IMR-90 (cell line): ENCODE measurements at regions not wholly inside any gene's neighbourhood (a gene's known extent, or its start where the extent isn't known, plus 50 kb on each side); places are given as distances from the start of the nearest gene placed in this dataset.

Experiments used
- ATAC-seq: fragments of 200-7000 bp; cut with Tn5 transposase; 2 replicates; pipeline ENCODE4 v1.9.1; 2020; ENCODE audit warnings: low read depth, mild to moderate bottlenecking, moderate library complexity
- BruUV-seq: library from RNA; stranded (reverse); fragments of 400-500 nt; replicated peaks from 2 replicates; lab custom pipeline; 2021; lab: Mats Ljungman, UMichigan
- CTCF ChIA-PET: fragments of 300-600 bp; formaldehyde crosslinking; extraction: SDS; loops from one replicate; lab custom pipeline; 2021; ENCODE audit warnings: antibody characterized with exemption; lab: Yijun Ruan, JAX
- POLR2A ChIA-PET: fragments of 300-600 bp; sonication (Branson Sonifier 250); formaldehyde crosslinking; loops from one replicate; lab custom pipeline; 2022; ENCODE audit warnings: antibody characterized with exemption; ENCODE audit not compliant: unreplicated experiment; lab: Charles Lee
- DNase-seq: peaks from one replicate; pipeline ENCODE4 v3.0.0; 2013
- H2AFZ ChIP-seq: replicated peaks from 2 replicates; pipeline ENCODE3; 2013; ENCODE audit warnings: low read length, mild to moderate bottlenecking; ENCODE audit not compliant: poor library complexity
- H2AK5ac ChIP-seq: 2 replicates; pipeline ENCODE4 v1.6.1; 2013; ENCODE audit warnings: low read depth, low read length, inconsistent platforms
- H2AK9ac ChIP-seq: replicated peaks from 2 replicates; pipeline ENCODE3; 2013; ENCODE audit warnings: mild to moderate bottlenecking, low read depth, low read length, moderate library complexity; ENCODE audit not compliant: poor library complexity
- H2BK120ac ChIP-seq: 2 replicates; pipeline ENCODE4 v1.6.1; 2013; ENCODE audit warnings: low read depth, low read length, inconsistent platforms
- H2BK15ac ChIP-seq: 3 replicates; pipeline ENCODE4 v1.6.1; 2013; ENCODE audit warnings: low read depth, low read length, inconsistent platforms
- H2BK20ac ChIP-seq: 2 replicates; pipeline ENCODE4 v1.6.1; 2013; ENCODE audit warnings: low read depth, mild to moderate bottlenecking, inconsistent platforms, low read length, moderate library complexity
- H2BK5ac ChIP-seq: 2 replicates; pipeline ENCODE4 v1.6.1; 2013; ENCODE audit warnings: mild to moderate bottlenecking, low read depth, low read length, inconsistent platforms; ENCODE audit not compliant: poor library complexity, severe bottlenecking
- H3K14ac ChIP-seq: replicated peaks from 2 replicates; pipeline ENCODE4 v1.6.1; 2013; ENCODE audit warnings: low read depth, low read length, inconsistent platforms
- H3K18ac ChIP-seq: 2 replicates; pipeline ENCODE4 v1.6.1; 2013; ENCODE audit warnings: low read depth, low read length, control low read depth
- H3K23ac ChIP-seq: 2 replicates; pipeline ENCODE4 v1.6.1; 2013; ENCODE audit warnings: low read depth, low read length, inconsistent platforms
- H3K27ac ChIP-seq: 2 replicates; pipeline ENCODE4 v1.5.1; 2013; ENCODE audit warnings: mild to moderate bottlenecking, control low read depth, low read length; ENCODE audit not compliant: insufficient read depth
- H3K27me3 ChIP-seq: 2 replicates; pipeline ENCODE4 v1.6.1; 2013; ENCODE audit warnings: low read length; ENCODE audit not compliant: control insufficient read depth, insufficient read depth
- H3K36me3 ChIP-seq: 2 replicates; pipeline ENCODE4 v1.6.1; 2013; ENCODE audit warnings: low read length, mixed read lengths; ENCODE audit not compliant: control insufficient read depth, insufficient read depth
- H3K4ac ChIP-seq: 2 replicates; pipeline ENCODE4 v1.6.1; 2013; ENCODE audit warnings: low read depth, low read length, inconsistent platforms
- H3K4me1 ChIP-seq: 2 replicates; pipeline ENCODE4 v1.6.1; 2013; ENCODE audit warnings: low read length, mixed read lengths; ENCODE audit not compliant: control insufficient read depth, insufficient read depth
- H3K4me2 ChIP-seq: 2 replicates; pipeline ENCODE4 v1.6.1; 2013; ENCODE audit warnings: low read depth, mild to moderate bottlenecking, control low read depth, low read length, moderate library complexity
- H3K4me3 ChIP-seq: 2 replicates; pipeline ENCODE4 v1.5.1; 2013; ENCODE audit warnings: low read depth, mild to moderate bottlenecking, control low read depth, low read length, moderate library complexity; ENCODE audit not compliant: insufficient read depth
- H3K56ac ChIP-seq: 2 replicates; pipeline ENCODE4 v1.6.1; 2013; ENCODE audit warnings: low read length, inconsistent platforms; ENCODE audit not compliant: insufficient read depth; ENCODE audit errors: extremely low read depth
- H3K79me1 ChIP-seq, 2 experiments: 2 replicates each; pipeline ENCODE4 v1.6.1; 2013; ENCODE audit warnings: low read length in 2 of 2, inconsistent platforms in 1 of 2, low read depth in 1 of 2
- H3K9ac ChIP-seq: 2 replicates; pipeline ENCODE4 v1.6.1; 2013; ENCODE audit warnings: low read depth, low read length, control low read depth
- H3K9me1 ChIP-seq: 2 replicates; pipeline ENCODE4 v1.6.1; 2013; ENCODE audit warnings: low read length, inconsistent platforms; ENCODE audit not compliant: insufficient read depth
- H3K9me3 ChIP-seq: 2 replicates; pipeline ENCODE4 v1.6.1; 2013; ENCODE audit warnings: low read length; ENCODE audit not compliant: control insufficient read depth, insufficient read depth
- H4K20me1 ChIP-seq: 2 replicates; pipeline ENCODE4 v1.6.1; 2013; ENCODE audit warnings: low read length, inconsistent platforms; ENCODE audit not compliant: insufficient read depth
- H4K5ac ChIP-seq: 2 replicates; pipeline ENCODE4 v1.6.1; 2013; ENCODE audit warnings: mild to moderate bottlenecking, low read depth, low read length, control low read depth
- H4K8ac ChIP-seq, 2 experiments: 2 replicates each; pipeline ENCODE4 v1.6.1; 2013; ENCODE audit warnings: low read depth in 2 of 2, low read length in 2 of 2, control low read depth in 1 of 2, inconsistent platforms in 1 of 2
- H4K91ac ChIP-seq: 2 replicates; pipeline ENCODE4 v1.6.1; 2013; ENCODE audit warnings: low read depth, low read length, inconsistent platforms; ENCODE audit not compliant: insufficient read depth
- FOS ChIP-seq: fragments of 150-350 bp; IDR thresholded peaks from 2 replicates; pipeline ENCODE4 v1.6.1; 2016; ENCODE audit warnings: low read depth, low read length
- MAFK ChIP-seq: IDR thresholded peaks from 2 replicates; pipeline ENCODE4 v1.6.1; 2012; ENCODE audit warnings: low read depth, low read length, improper control_type of control experiment
- MAZ ChIP-seq: IDR thresholded peaks from 2 replicates; pipeline ENCODE4 v1.6.1; 2012; ENCODE audit warnings: low read depth, mild to moderate bottlenecking, low read length, improper control_type of control experiment, moderate library complexity, borderline replicate concordance
- MXI1 ChIP-seq: IDR thresholded peaks from 2 replicates; pipeline ENCODE4 v1.6.1; 2012; ENCODE audit warnings: low read depth, mild to moderate bottlenecking, low read length, moderate library complexity, borderline replicate concordance
- WGBS, 2 experiments: methylation state at CpG; one replicate each; pipeline versions ENCODE4 v1.1.5 to v1.1.7; 2013; ENCODE audit warnings: missing lambda C conversion rate in 2 of 2; ENCODE audit not compliant: insufficient read length in 1 of 2; ENCODE audit errors: extremely low coverage in 2 of 2; 5-methylcytosine and 5-hydroxymethylcytosine counted together
- dilution Hi-C: fragments of 300-500 bp; cut with HindIII; formaldehyde crosslinking; loops from one replicate; pipeline ENCODE4 v1.14.3; 2018; ENCODE audit warnings: low sequenced_read_pairs; ENCODE audit not compliant: unreplicated experiment
- in situ Hi-C: fragments of 300-500 bp; cut with MboI; formaldehyde crosslinking; loops from 3 replicates; pipeline ENCODE4 v1.14.3; 2019; ENCODE audit warnings: low sequenced_read_pairs, inconsistent platforms, mixed read lengths
- intact Hi-C: fragments of 100-400 bp; cut with micrococcal nuclease; formaldehyde crosslinking; loops from 2 replicates; pipeline ENCODE4 v1.10.0; 2022
- TF ChIP-seq, protein P1 (sequence below): conservative IDR thresholded peaks from 2 replicates; pipeline ENCODE4 v1.5.1; 2012; ENCODE audit warnings: mild to moderate bottlenecking, low read depth, low read length, improper control_type of control experiment

DNA sequence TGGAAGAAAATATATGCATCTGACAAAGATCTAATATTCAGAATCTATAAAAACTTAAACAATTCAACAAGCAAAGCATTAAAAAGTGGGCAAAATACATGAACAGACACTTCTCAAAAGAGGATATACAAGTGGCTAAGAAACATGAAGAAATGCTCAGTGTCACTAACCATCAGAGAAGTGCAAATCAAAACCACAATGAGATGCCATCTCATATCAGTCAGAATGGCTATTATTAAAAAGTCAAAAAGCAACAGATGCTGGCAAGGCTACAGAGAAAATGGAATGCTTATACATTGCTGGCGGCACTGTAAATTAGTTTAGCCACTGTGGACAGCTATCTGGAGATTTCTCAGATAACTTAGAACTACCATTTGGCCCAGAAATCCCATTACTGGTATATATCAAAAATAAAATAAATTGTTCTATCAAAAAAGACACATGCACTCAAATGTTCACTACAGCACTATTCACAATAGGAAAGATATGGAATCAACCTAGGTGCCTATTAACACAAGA lies 179.5 kb downstream of the PCTP start:
- ChIA-PET POLR2A (no interaction called here), CTCF (no interaction called here)
- Histone ChIP-seq H3K56ac (no peak overlapping the region), H3K4me1 (no peaks in the 10 kb centered on the region), H3K14ac (no peak overlapping the region), H3K18ac (no peak overlapping the region), H4K20me1 (no peaks in the 10 kb centered on the region), H3K9me3 (no peaks in the 10 kb centered on the region), H3K27ac (no peak overlapping the region), H4K91ac (no peak overlapping the region), H3K23ac (no peak overlapping the region), H3K4me2 (no peak overlapping the region), H2AK5ac (no peak overlapping the region), H3K4ac (no peak overlapping the region), H2AK9ac (no peak overlapping the region), H3K36me3 (no peaks in the 10 kb centered on the region), H3K27me3 (no peaks in the 10 kb centered on the region), H2AFZ (no peak overlapping the region), H4K5ac (no peak overlapping the region), H3K9me1 (no peaks in the 10 kb centered on the region), H2BK20ac (no peak overlapping the region), H4K8ac (no peak overlapping the region), H3K9ac (no peak overlapping the region), H2BK15ac (no peak overlapping the region), H2BK5ac (no peak overlapping the region), H3K4me3 (no peak overlapping the region), H3K79me1 (no peaks in the 10 kb centered on the region), H2BK120ac (no peak overlapping the region)
- BruUV-seq, result no TSS peak
- intact Hi-C loops, result no loop called here
- dilution Hi-C loops, result no loop called here
- no CpG with 5 or more reads among the region's 1 CpG for WGBS, 2 experiments
- TF ChIP-seq, protein P1, sequence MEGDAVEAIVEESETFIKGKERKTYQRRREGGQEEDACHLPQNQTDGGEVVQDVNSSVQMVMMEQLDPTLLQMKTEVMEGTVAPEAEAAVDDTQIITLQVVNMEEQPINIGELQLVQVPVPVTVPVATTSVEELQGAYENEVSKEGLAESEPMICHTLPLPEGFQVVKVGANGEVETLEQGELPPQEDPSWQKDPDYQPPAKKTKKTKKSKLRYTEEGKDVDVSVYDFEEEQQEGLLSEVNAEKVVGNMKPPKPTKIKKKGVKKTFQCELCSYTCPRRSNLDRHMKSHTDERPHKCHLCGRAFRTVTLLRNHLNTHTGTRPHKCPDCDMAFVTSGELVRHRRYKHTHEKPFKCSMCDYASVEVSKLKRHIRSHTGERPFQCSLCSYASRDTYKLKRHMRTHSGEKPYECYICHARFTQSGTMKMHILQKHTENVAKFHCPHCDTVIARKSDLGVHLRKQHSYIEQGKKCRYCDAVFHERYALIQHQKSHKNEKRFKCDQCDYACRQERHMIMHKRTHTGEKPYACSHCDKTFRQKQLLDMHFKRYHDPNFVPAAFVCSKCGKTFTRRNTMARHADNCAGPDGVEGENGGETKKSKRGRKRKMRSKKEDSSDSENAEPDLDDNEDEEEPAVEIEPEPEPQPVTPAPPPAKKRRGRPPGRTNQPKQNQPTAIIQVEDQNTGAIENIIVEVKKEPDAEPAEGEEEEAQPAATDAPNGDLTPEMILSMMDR, result no peak
- TF ChIP-seq MAZ (no peak), MAFK (no peak), FOS (no peak), MXI1 (no peak)
- in situ Hi-C loops, result no loop called here
- ATAC-seq (no peak), DNase-seq (no peak)
